A549 (cell line): ENCODE measurements at regions not wholly inside any gene's neighbourhood (a gene's known extent, or its start where the extent isn't known, plus 50 kb on each side); places are given as distances from the start of the nearest gene placed in this dataset.

Experiments used
- ATAC-seq, 2 experiments: fragments of 200-7000 bp in 1 of 2; fragments of >200 bp in 1 of 2; cut with Nextera tagmentation in 1 of 2; cut with Tn5 transposase in 1 of 2; 3 replicates each; pipeline versions ENCODE4 v1.8.0 to v1.9.1; 2018 to 2020; ENCODE audit warnings: mild to moderate bottlenecking in 1 of 2, moderate library complexity in 1 of 2
- CTCF ChIA-PET: fragments of 300-600 bp; sonication (Branson Sonifier 250); formaldehyde crosslinking; extraction: SDS; loops from one replicate; lab custom pipeline; 2021; ENCODE audit warnings: antibody characterized with exemption, inconsistent platforms; lab: Yijun Ruan, JAX
- POLR2A ChIA-PET: fragments of 350-600 bp; formaldehyde crosslinking; extraction: SDS; loops from one replicate; lab custom pipeline; 2021; ENCODE audit warnings: antibody characterized with exemption, inconsistent platforms; lab: Yijun Ruan, JAX
- DNase-seq, 2 experiments: peaks; one replicate each; pipeline versions ENCODE4 v3.0.0 to v3.0.0-alpha.2; 2011 to 2016; ENCODE audit warnings: low read depth in 1 of 2, low spot score in 1 of 2
- FAIRE-seq: peaks from 2 replicates; lab custom pipeline; 2011; peaks lifted over from hg19 to GRCh38; lab: Jason Lieb, UNC
- H3K27ac ChIP-seq, 2 experiments: fragments of >200 bp; sonication (Bioruptor Twin); formaldehyde crosslinking; 3 replicates each; pipeline ENCODE4 v1.5.1; 2016 to 2017
- H3K4me1 ChIP-seq: fragments of >200 bp; sonication (Bioruptor Twin); formaldehyde crosslinking; 3 replicates; pipeline ENCODE4 v1.6.1; 2016
- H3K4me2 ChIP-seq: fragments of >200 bp; sonication (Bioruptor Twin); formaldehyde crosslinking; 3 replicates; pipeline ENCODE4 v1.6.1; 2016
- H3K4me3 ChIP-seq: fragments of >200 bp; sonication (Bioruptor Twin); formaldehyde crosslinking; 3 replicates; pipeline ENCODE4 v1.5.1; 2016
- H3K9me3 ChIP-seq: fragments of >200 bp; sonication (Bioruptor Twin); formaldehyde crosslinking; 3 replicates; pipeline ENCODE4 v1.6.1; 2016
- CBX8 ChIP-seq: fragments of 200-600 bp; sonication (generic); IDR thresholded peaks from 2 replicates; pipeline ENCODE4 v1.6.1; 2016
- CHD2 ChIP-seq: fragments of 150-350 bp; IDR thresholded peaks from 2 replicates; pipeline ENCODE4 v1.6.1; 2014; ENCODE audit warnings: low read length; ENCODE audit not compliant: partially characterized antibody
- CHD4 ChIP-seq: fragments of 200-600 bp; sonication (generic); IDR thresholded peaks from 2 replicates; pipeline ENCODE4 v1.6.1; 2016; ENCODE audit warnings: antibody characterized with exemption, mild to moderate bottlenecking, borderline replicate concordance
- EP300 ChIP-seq, 2 experiments: fragments of >200 bp; sonication (Bioruptor Twin); formaldehyde crosslinking; IDR thresholded peaks; 2 replicates in 1 of 2; 3 replicates in 1 of 2; pipeline ENCODE4 v1.6.1; 2016 to 2017
- FOSB ChIP-seq: fragments of 250-450 bp; sonication (Bioruptor Pico); IDR thresholded peaks from 2 replicates; pipeline ENCODE4 v1.5.0; 2020; ENCODE audit warnings: mild to moderate bottlenecking, moderate library complexity
- FOSL2 ChIP-seq, 2 experiments: fragments of 450-650 bp in 1 of 2; fragments of >200 bp in 1 of 2; sonication (Bioruptor Twin) in 1 of 2; formaldehyde crosslinking; IDR thresholded peaks; 2 replicates each; pipeline versions ENCODE4 v1.5.0 to v1.6.1; 2016 to 2020; ENCODE audit warnings: mild to moderate bottlenecking in 1 of 2, moderate library complexity in 1 of 2
- HOXA7 ChIP-seq: fragments of 250-450 bp; sonication (Bioruptor Pico); IDR thresholded peaks from 2 replicates; pipeline ENCODE4 v1.5.0; 2020; ENCODE audit warnings: mild to moderate bottlenecking, moderate library complexity
- HOXB13 ChIP-seq: fragments of 250-450 bp; sonication (Bioruptor Pico); IDR thresholded peaks from 2 replicates; pipeline ENCODE4 v1.5.0; 2020; ENCODE audit warnings: low read depth, mild to moderate bottlenecking, moderate library complexity
- HOXB5 ChIP-seq: fragments of 250-450 bp; sonication (Bioruptor Pico); IDR thresholded peaks from 2 replicates; pipeline ENCODE4 v1.5.0; 2020; ENCODE audit warnings: mild to moderate bottlenecking, moderate library complexity
- JUN ChIP-seq, 2 experiments: fragments of >200 bp; sonication (Bioruptor Twin); formaldehyde crosslinking; IDR thresholded peaks; 2 replicates in 1 of 2; 3 replicates in 1 of 2; pipeline ENCODE4 v1.6.1; 2016 to 2017
- KDM1A ChIP-seq: fragments of 200-600 bp; sonication (generic); IDR thresholded peaks from 2 replicates; pipeline ENCODE4 v1.6.1; 2016; ENCODE audit warnings: low read depth, mild to moderate bottlenecking
- MAFK ChIP-seq: fragments of 450-650 bp; IDR thresholded peaks from 2 replicates; pipeline ENCODE4 v1.6.1; 2014; ENCODE audit not compliant: partially characterized antibody
- PHF8 ChIP-seq: fragments of 200-600 bp; sonication (generic); IDR thresholded peaks from 2 replicates; pipeline ENCODE4 v1.6.1; 2016; ENCODE audit warnings: low read depth, mild to moderate bottlenecking, antibody characterized with exemption, moderate library complexity, borderline replicate concordance
- RARB ChIP-seq: fragments of 250-450 bp; sonication (Bioruptor Pico); IDR thresholded peaks from 2 replicates; pipeline ENCODE4 v1.8.0; 2021; ENCODE audit warnings: mild to moderate bottlenecking, moderate library complexity
- RCOR1 ChIP-seq: fragments of 150-350 bp; IDR thresholded peaks from 2 replicates; pipeline ENCODE4 v1.6.1; 2014; ENCODE audit warnings: antibody characterized with exemption, low read length, low read depth
- RFX5 ChIP-seq: fragments of 450-650 bp; IDR thresholded peaks from 2 replicates; pipeline ENCODE4 v1.7.1; 2014; ENCODE audit warnings: antibody characterized with exemption, mild to moderate bottlenecking, moderate library complexity
- SMC3 ChIP-seq: fragments of >200 bp; sonication (Bioruptor Twin); formaldehyde crosslinking; IDR thresholded peaks from 3 replicates; pipeline ENCODE4 v1.6.1; 2018; ENCODE audit warnings: inconsistent platforms
- TFCP2L1 ChIP-seq: fragments of 250-450 bp; sonication (Bioruptor Pico); IDR thresholded peaks from 2 replicates; pipeline ENCODE4 v1.5.0; 2021; ENCODE audit warnings: mild to moderate bottlenecking
- ZSCAN20 ChIP-seq: fragments of 250-450 bp; sonication (Bioruptor Pico); IDR thresholded peaks from 2 replicates; pipeline ENCODE4 v1.8.0; 2022; ENCODE audit warnings: mild to moderate bottlenecking, moderate library complexity
- whole genome bisulfite sequencing: methylation state at CpG from one replicate; pipeline ENCODE4 v1.1.6; 2017; ENCODE audit errors: missing lambda C conversion rate; 5-methylcytosine and 5-hydroxymethylcytosine counted together
- TF ChIP-seq, protein P1 (sequence below): fragments of >200 bp; sonication (Bioruptor Twin); formaldehyde crosslinking; IDR thresholded peaks from 2 replicates; pipeline ENCODE4 v1.6.1; 2016

DNA sequence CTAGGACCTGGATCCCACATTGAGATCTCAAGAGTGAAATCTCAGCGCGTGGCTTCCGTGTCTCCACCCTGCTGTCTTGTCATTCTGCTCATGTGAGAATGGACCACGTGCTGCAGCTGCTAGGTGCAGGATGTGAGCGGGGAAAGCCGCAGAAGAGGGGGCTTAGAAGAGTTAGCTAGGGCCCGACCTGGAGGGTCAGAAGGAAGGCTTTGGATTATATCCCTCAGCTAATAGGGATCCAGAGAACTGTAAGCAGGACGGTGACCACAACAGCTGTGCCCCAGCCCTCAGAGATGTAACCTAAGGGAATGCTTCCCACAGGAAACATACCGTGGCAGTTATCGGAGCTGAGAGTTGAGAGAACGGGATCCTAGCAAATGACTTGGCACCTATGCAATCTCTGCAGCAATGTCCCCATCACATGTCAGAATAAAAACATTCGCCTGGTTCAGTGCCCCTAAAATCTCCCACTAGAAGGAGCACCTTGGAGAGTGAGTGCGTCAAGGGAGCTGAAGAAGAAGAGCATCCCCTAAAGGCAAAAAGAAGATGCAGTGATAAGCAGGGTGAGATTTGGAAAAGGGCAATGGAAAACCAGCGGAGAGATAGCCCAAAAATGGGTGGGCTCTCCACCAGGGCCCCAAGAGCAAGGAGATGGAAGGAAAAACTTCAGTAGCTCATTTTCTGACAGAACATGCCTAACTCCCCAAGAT, 76.9 kb upstream of the ST8SIA2 start:
- no peak overlapping the region for H3K27ac ChIP-seq
- POLR2A ChIA-PET: no interaction called here
- no peak for FAIRE-seq
- no peak overlapping the region for H3K4me2 ChIP-seq
- no peak overlapping the region for H3K4me3 ChIP-seq
- TF ChIP-seq HOXA7 (CRISPR knock-in tag): no peak
- TF ChIP-seq EP300 (IDR thresholded peaks at IDR 0.05): no peak
- TF ChIP-seq PHF8: no peak
- TF ChIP-seq CHD2: no peak
- TF ChIP-seq CBX8: no peak
- no peak for TF ChIP-seq RCOR1
- no peak for TF ChIP-seq KDM1A
- no peak for TF ChIP-seq RFX5
- TF ChIP-seq, all 56 proteins: peak for 0
- 46% methylated on average over 14 of the region's 14 CpGs for WGBS
- Histone ChIP-seq H3K4me1 (no peaks in the 10 kb centered on the region), H3K9me3 (no peaks in the 10 kb centered on the region)
- CTCF ChIA-PET: interaction anchor here (2.4 kb wide), 1 partner anchor 68 kb away, joined by 8 read pairs; no protein-coding TSS in a partner anchor
- no peak for ATAC-seq
- DNase-seq: no peak

DNA sequence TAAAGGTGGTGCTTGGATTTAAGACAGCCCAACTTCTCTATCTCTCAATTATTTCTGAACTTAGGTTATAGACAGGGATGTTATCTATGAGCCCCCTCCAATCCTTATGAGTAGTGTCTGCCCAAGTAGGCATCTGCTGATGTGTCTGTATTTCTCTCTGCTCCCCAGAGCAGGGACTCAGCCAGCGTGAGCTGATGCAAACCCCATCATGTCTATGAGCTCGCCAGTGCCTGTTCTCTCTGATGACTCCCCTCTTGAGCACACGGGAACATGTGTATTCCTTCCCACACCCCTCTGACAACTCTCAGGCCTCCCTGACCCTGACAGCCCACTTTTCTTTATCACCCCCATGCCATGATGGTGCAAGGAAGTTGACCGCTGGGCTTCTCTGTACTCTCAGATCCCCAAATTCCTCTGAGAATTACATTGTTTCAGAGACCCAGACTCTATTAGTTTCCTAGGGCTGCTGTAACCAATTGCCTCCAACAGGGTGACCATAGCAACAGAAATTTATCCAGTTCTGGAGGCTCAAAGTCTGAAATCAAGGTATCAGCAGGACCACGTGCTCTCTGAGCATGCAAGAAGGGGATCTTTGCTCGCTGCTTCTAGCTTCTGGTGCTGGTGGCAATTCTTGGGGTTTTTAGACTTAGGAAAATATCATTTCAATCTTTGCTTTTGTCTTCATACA, 73.5 kb upstream of the ST8SIA2 start:
- no peaks in the 10 kb centered on the region; the same call in 2 of the 3 replicates for H3K9me3 ChIP-seq
- no peak overlapping the region for H3K27ac ChIP-seq
- 2% methylated on average over 6 of the region's 6 CpGs for WGBS
- CTCF ChIA-PET: no interaction called here
- TF ChIP-seq FOSB (CRISPR knock-in tag): no peak
- TF ChIP-seq TFCP2L1 (CRISPR knock-in tag): no peak
- no peak for TF ChIP-seq PHF8
- DNase-seq (no peak), FAIRE-seq (no peak), ATAC-seq (peak in 1 of 2 experiments; percentile 22; a peak in 1 of 6 replicates)
- no peak overlapping the region for H3K4me2 ChIP-seq
- POLR2A ChIA-PET: no interaction called here
- no peaks in the 10 kb centered on the region for H3K4me1 ChIP-seq
- no peak overlapping the region for H3K4me3 ChIP-seq

- H3K4me3 ChIP-seq: no peak overlapping the region
- CTCF ChIA-PET: interaction anchor here (0.8 kb wide), 1 partner anchor 9 kb away, joined by 3 read pairs; no protein-coding TSS in a partner anchor
- POLR2A ChIA-PET: no interaction called here
- no peaks in the 10 kb centered on the region; the same call in 2 of the 3 replicates for H3K9me3 ChIP-seq
- ATAC-seq (no peak), DNase-seq (no peak), FAIRE-seq (no peak)
- H3K4me2 ChIP-seq: no peak overlapping the region
- no peaks in the 10 kb centered on the region for H3K4me1 ChIP-seq
- TF ChIP-seq RARB (CRISPR knock-in tag) (no peak), HOXB13 (CRISPR knock-in tag) (no peak), CHD2 (no peak), FOSL2 (IDR thresholded peaks at IDR 0.05) (no peak), FOSL2 (CRISPR knock-in tag; IDR thresholded peaks at IDR 0.05) (no peak), CHD4 (no peak), FOSB (CRISPR knock-in tag) (no peak), PHF8 (no peak), MAFK (no peak), HOXB5 (CRISPR knock-in tag) (no peak), JUN (IDR thresholded peaks at IDR 0.05) (no peak), KDM1A (no peak), ZSCAN20 (CRISPR knock-in tag) (no peak), CBX8 (no peak), SMC3 (no peak)
- TF ChIP-seq, protein P1, sequence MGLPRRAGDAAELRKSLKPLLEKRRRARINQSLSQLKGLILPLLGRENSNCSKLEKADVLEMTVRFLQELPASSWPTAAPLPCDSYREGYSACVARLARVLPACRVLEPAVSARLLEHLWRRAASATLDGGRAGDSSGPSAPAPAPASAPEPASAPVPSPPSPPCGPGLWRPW: no peak
- WGBS: 13% methylated on average over 13 of the region's 13 CpGs
- no peak overlapping the region for H3K27ac ChIP-seq
These were observed 70.9 kb upstream of the ST8SIA2 start for GRCh38 chr15:92322566-92323355.
